Peyer's patch (tissue), 4 donors: ENCODE measurements at regions not wholly inside any gene's neighbourhood (a gene's known extent, or its start where the extent isn't known, plus 50 kb on each side); places are given as distances from the start of the nearest gene placed in this dataset.

Experiments
- POLR2A ChIP-seq, 2 donors: fragments of 450-650 bp; IDR thresholded peaks; one replicate each; pipeline ENCODE4 v1.5.1; 2017; ENCODE audit warnings: antibody characterized with exemption in 2 of 2, mild to moderate bottlenecking in 2 of 2, moderate library complexity in 2 of 2
- TF ChIP-seq, protein P1 (sequence below), 6 experiments: fragments of 450-650 bp in 4 of 6; fragments of 200-600 bp in 2 of 6; sonication (generic) in 1 of 6; IDR thresholded peaks; one replicate each; pipeline ENCODE4 v1.5.1; 2017 to 2019; ENCODE audit warnings: antibody characterized with exemption in 6 of 6, mild to moderate bottlenecking in 3 of 6, moderate library complexity in 1 of 6

DNA sequence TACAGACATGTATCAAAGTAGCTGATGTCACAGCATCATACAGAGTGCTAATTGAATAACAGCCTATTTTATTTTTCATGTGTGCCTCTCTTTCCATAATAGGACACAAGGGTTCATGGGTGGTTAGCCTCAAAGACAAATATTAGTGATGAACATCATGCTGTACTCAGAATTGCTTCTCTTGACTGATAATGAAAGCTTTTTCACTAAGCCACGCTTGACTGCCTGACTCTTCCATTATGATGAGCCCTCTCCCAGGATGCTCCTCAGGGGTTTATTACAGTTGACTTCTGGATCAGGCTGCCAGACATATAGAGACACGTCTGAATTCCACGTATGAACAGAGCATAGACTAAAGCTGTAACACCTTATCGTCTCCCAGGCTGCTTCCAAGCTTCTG lies 2757.5 kb downstream of the PCDH7 start:
- TF ChIP-seq, protein P1, sequence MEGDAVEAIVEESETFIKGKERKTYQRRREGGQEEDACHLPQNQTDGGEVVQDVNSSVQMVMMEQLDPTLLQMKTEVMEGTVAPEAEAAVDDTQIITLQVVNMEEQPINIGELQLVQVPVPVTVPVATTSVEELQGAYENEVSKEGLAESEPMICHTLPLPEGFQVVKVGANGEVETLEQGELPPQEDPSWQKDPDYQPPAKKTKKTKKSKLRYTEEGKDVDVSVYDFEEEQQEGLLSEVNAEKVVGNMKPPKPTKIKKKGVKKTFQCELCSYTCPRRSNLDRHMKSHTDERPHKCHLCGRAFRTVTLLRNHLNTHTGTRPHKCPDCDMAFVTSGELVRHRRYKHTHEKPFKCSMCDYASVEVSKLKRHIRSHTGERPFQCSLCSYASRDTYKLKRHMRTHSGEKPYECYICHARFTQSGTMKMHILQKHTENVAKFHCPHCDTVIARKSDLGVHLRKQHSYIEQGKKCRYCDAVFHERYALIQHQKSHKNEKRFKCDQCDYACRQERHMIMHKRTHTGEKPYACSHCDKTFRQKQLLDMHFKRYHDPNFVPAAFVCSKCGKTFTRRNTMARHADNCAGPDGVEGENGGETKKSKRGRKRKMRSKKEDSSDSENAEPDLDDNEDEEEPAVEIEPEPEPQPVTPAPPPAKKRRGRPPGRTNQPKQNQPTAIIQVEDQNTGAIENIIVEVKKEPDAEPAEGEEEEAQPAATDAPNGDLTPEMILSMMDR (IDR thresholded peaks at IDR 0.05), result no peak
- TF ChIP-seq POLR2A (IDR thresholded peaks at IDR 0.05), result no peak
